Psoas muscle (tissue), 7 donors: ENCODE measurements at regions not wholly inside any gene's neighbourhood (a gene's known extent, or its start where the extent isn't known, plus 50 kb on each side); places are given as distances from the start of the nearest gene placed in this dataset.

Experiments used
- ATAC-seq, 4 donors: fragments of 200-7000 bp; cut with Tn5 transposase; one replicate each; pipeline ENCODE4 v1.9.1; 2020; ENCODE audit warnings: moderate library complexity in 3 of 4, mild to moderate bottlenecking in 2 of 4
- DNase-seq, 2 donors: peaks; one replicate each; pipeline ENCODE4 v3.0.0-alpha.2; 2020
- H3K27ac ChIP-seq: fragments of 200-600 bp; one replicate; pipeline ENCODE4 v1.8.0; 2022
- H3K27me3 ChIP-seq, 3 donors: fragments of 200-600 bp in 1 of 3; one replicate each; pipeline versions ENCODE4 v1.6.1 to v1.8.0; 2013 to 2022; ENCODE audit warnings: low read length in 2 of 3, mild to moderate bottlenecking in 2 of 3, moderate library complexity in 1 of 3; ENCODE audit not compliant: insufficient read depth in 3 of 3
- H3K36me3 ChIP-seq, 2 donors: fragments of 200-600 bp in 1 of 2; one replicate each; pipeline versions ENCODE4 v1.6.1 to v1.8.0; 2013 to 2022; ENCODE audit warnings: low read depth in 1 of 2, mild to moderate bottlenecking in 1 of 2, moderate library complexity in 1 of 2; ENCODE audit not compliant: insufficient read depth in 1 of 2
- H3K4me1 ChIP-seq: fragments of 200-600 bp; one replicate; pipeline ENCODE4 v1.8.0; 2022
- H3K4me3 ChIP-seq: fragments of 200-600 bp; one replicate; pipeline ENCODE4 v1.8.0; 2022; ENCODE audit warnings: mild to moderate bottlenecking
- H3K9me3 ChIP-seq: fragments of 200-600 bp; one replicate; pipeline ENCODE4 v1.8.0; 2022
- CTCF ChIP-seq: fragments of 200-600 bp; IDR thresholded peaks from one replicate; pipeline ENCODE4 v1.8.0; 2022; ENCODE audit warnings: antibody characterized with exemption
- WGBS, 3 donors: extraction: QIAGEN DNeasy Blood & Tissue Kit; methylation state at CpG; one replicate each; pipeline versions ENCODE4 v1.1.6 to v1.1.7; 2013; 5-methylcytosine and 5-hydroxymethylcytosine counted together
- intact Hi-C, 2 donors: fragments of 100-400 bp; cut with DNase I; formaldehyde crosslinking; loops; one replicate each; pipeline versions ENCODE4 v1.11.0 to v1.14.2; 2022
- donor health status: healthy with polysubstance abuse.
- donor health status: DM: no; HTN: no; CAD: no; lungs with moderate emphysema.
- donor health status: Bipolar disorder and iron deficiency.
- donor health status: healthy.
- donor health status: DM: yes; HTN: yes; CAD: no.
- donor health status: DM: no; HTN: no; CAD: no.
- donor health status: DM: yes; HTN: yes; CAD: no.

GRCh38 chr3:162610261-162610660 lies 1113.7 kb downstream of the OTOL1 start:
- H3K27me3 ChIP-seq: no peaks in the 10 kb centered on the region
- no peaks in the 10 kb centered on the region for H3K36me3 ChIP-seq
- intact Hi-C loops: no loop called here
- H3K4me1 ChIP-seq: no peaks in the 10 kb centered on the region
- no peaks in the 10 kb centered on the region for H3K9me3 ChIP-seq
- WGBS, 3 donors: 76 to 88% (median 77%) methylated on average over 2 of the region's 2 CpGs
- DNase-seq: no peak
- TF ChIP-seq CTCF: no peak
- ATAC-seq: no peak
- no peak overlapping the region for H3K27ac ChIP-seq
- H3K4me3 ChIP-seq: no peak overlapping the region

GRCh38 chr3:162612991-162613390 lies 1116.4 kb downstream of the OTOL1 start:
- no peaks in the 10 kb centered on the region for H3K36me3 ChIP-seq
- no peaks in the 10 kb centered on the region for H3K27me3 ChIP-seq
- DNase-seq (no peak), ATAC-seq (no peak)
- no peak for TF ChIP-seq CTCF
- no peak overlapping the region for H3K4me3 ChIP-seq
- 81 to 88% (median 82%) methylated on average over 2 of the region's 2 CpGs for WGBS, 3 donors
- intact Hi-C loops: no loop called here
- H3K9me3 ChIP-seq: no peaks in the 10 kb centered on the region
- no peak overlapping the region for H3K27ac ChIP-seq
- H3K4me1 ChIP-seq: no peaks in the 10 kb centered on the region

- Histone ChIP-seq H3K4me1 (no peaks in the 10 kb centered on the region), H3K27me3 (no peaks in the 10 kb centered on the region), H3K9me3 (no peaks in the 10 kb centered on the region), H3K36me3 (no peaks in the 10 kb centered on the region), H3K4me3 (no peak overlapping the region), H3K27ac (no peak overlapping the region)
- TF ChIP-seq CTCF: no peak
- intact Hi-C loops: no loop called here
- no peak for ATAC-seq
- DNase-seq: no peak
Observed at GRCh38 chr3:162626172-162626571, 1129.6 kb downstream of the OTOL1 start.

- Histone ChIP-seq H3K27ac (no peak overlapping the region), H3K36me3 (no peaks in the 10 kb centered on the region), H3K4me1 (no peaks in the 10 kb centered on the region), H3K4me3 (no peak overlapping the region), H3K9me3 (no peaks in the 10 kb centered on the region), H3K27me3 (no peaks in the 10 kb centered on the region)
- TF ChIP-seq CTCF: no peak
- no peak for ATAC-seq
- 80 to 90% (median 86%) methylated on average over 3 of the region's 3 CpGs for WGBS, 3 donors
- intact Hi-C loops: no loop called here
- no peak for DNase-seq
Observed at GRCh38 chr3:162628531-162628930, 1131.9 kb downstream of the OTOL1 start.

- H3K27ac ChIP-seq: no peak overlapping the region
- DNase-seq (no peak), ATAC-seq (no peak)
- intact Hi-C loops: no loop called here
- H3K9me3 ChIP-seq: no peaks in the 10 kb centered on the region
- no peak overlapping the region for H3K4me3 ChIP-seq
- no peaks in the 10 kb centered on the region for H3K27me3 ChIP-seq
- H3K4me1 ChIP-seq: no peaks in the 10 kb centered on the region
- H3K36me3 ChIP-seq: no peaks in the 10 kb centered on the region
- no peak for TF ChIP-seq CTCF
Observed at GRCh38 chr3:162629372-162629771, 1132.8 kb downstream of the OTOL1 start.
